Dedifferentiated amniotic fluid mesenchymal stem cell (primary cell): ENCODE measurements at regions not wholly inside any gene's neighbourhood (a gene's known extent, or its start where the extent isn't known, plus 50 kb on each side); places are given as distances from the start of the nearest gene placed in this dataset.
"Not testable (repeated sequence)": the region's sequence is repeated elsewhere in the genome, so short reads cannot be mapped to it uniquely, and the experiment has no call there.

Source experiments
- DNase-seq: peaks from one replicate; pipeline ENCODE4 v3.0.0-alpha.2; 2016; ENCODE audit errors: extremely low spot score

GRCh38 chr6:132053511-132053910 is 102.3 kb upstream of the CCN2 start:
- no peak for DNase-seq

- no peak for DNase-seq
These were observed 100.9 kb upstream of the CCN2 start for GRCh38 chr6:132052096-132052495.

GRCh38 chr6:132045877-132046276 is 94.7 kb upstream of the CCN2 start:
- no peak for DNase-seq

GRCh38 chr6:132043148-132043547 is 92.0 kb upstream of the CCN2 start:
- no peak for DNase-seq

GRCh38 chr6:132041706-132042105 is 90.5 kb upstream of the CCN2 start:
- DNase-seq: no peak

GRCh38 chr6:132028029-132028428 is 76.9 kb upstream of the CCN2 start:
- no peak for DNase-seq

GRCh38 chr6:132025468-132025867 is 74.3 kb upstream of the CCN2 start:
- no peak for DNase-seq

- no peak for DNase-seq
These were observed 72.3 kb upstream of the CCN2 start for GRCh38 chr6:132023490-132023889.

- DNase-seq: no peak
These were observed 70.6 kb upstream of the CCN2 start for GRCh38 chr6:132021552-132022375.

GRCh38 chr6:132020918-132021317 is 69.7 kb upstream of the CCN2 start:
- not testable (repeated sequence) for DNase-seq

GRCh38 chr6:132020138-132020581 is 69.0 kb upstream of the CCN2 start:
- DNase-seq: no peak

- no peak for DNase-seq
These were observed 68.4 kb upstream of the CCN2 start for GRCh38 chr6:132019586-132019985.

GRCh38 chr6:132017942-132018341 is 66.8 kb upstream of the CCN2 start:
- no peak for DNase-seq

GRCh38 chr6:132016396-132016795 is 65.2 kb upstream of the CCN2 start:
- no peak for DNase-seq

GRCh38 chr6:132011582-132011981 is 60.4 kb upstream of the CCN2 start:
- DNase-seq: no peak

- no peak for DNase-seq
These were observed 58.0 kb upstream of the CCN2 start for GRCh38 chr6:132009175-132009574.

- no peak for DNase-seq
These were observed 56.5 kb upstream of the CCN2 start for GRCh38 chr6:132007474-132008190.

- no peak for DNase-seq
These were observed 54.0 kb upstream of the CCN2 start for GRCh38 chr6:132005178-132005577.

- DNase-seq: no peak
These were observed 53.5 kb upstream of the CCN2 start for GRCh38 chr6:132004668-132005067.

GRCh38 chr6:132003516-132004178 is 52.5 kb upstream of the CCN2 start:
- DNase-seq: no peak
